Pons (tissue), 1 donor: ENCODE measurements at regions not wholly inside any gene's neighbourhood (a gene's known extent, or its start where the extent isn't known, plus 50 kb on each side); places are given as distances from the start of the nearest gene placed in this dataset.
"Not testable (repeated sequence)": the region's sequence is repeated elsewhere in the genome, so short reads cannot be mapped to it uniquely, and the experiment has no call there.

ENCODE experiments used
- DNase-seq: peaks from one replicate; pipeline ENCODE4 v3.0.0-alpha.2; 2016; ENCODE audit warnings: low spot score

DNA sequence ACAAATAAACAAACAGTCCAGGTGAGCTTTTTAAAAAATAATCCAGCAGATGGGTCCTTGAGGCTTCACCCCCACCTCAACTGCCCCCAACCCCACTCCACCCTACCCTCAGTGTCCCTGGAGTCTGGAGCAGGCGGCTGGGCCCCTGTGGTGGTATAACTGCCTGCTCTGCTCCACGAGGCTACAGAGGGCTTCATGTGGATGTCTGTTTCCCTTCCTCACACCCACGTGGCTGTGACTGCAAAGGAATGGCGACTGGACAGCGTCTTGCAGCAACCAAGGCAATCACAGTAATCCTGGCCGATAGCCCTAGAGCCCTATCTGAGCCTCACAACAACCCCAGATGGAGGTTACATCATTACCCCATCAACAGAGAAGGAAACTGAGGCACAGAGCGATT is 76.5 kb downstream of the SLC2A10 start:
- DNase-seq = no peak

DNA sequence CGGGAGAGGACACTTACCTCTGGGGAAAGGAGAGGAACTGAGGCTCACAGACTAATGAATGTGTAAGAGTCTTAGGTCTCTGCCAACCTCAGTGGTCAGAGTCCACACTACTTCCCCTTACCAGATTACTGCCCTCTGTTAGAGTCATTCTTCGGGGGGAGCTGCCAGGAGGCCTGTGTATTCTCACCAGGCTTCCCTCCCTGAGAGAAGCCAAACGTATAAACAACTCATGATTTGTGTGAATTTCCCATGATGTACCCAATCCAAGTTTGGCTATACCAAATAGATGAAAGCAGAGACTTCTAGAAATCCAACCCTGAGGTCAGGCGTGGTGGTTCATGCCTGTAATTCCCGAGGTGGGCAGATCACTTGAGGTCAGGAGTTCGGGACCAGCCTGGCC is 77.1 kb downstream of the SLC2A10 start:
- no peak for DNase-seq

DNA sequence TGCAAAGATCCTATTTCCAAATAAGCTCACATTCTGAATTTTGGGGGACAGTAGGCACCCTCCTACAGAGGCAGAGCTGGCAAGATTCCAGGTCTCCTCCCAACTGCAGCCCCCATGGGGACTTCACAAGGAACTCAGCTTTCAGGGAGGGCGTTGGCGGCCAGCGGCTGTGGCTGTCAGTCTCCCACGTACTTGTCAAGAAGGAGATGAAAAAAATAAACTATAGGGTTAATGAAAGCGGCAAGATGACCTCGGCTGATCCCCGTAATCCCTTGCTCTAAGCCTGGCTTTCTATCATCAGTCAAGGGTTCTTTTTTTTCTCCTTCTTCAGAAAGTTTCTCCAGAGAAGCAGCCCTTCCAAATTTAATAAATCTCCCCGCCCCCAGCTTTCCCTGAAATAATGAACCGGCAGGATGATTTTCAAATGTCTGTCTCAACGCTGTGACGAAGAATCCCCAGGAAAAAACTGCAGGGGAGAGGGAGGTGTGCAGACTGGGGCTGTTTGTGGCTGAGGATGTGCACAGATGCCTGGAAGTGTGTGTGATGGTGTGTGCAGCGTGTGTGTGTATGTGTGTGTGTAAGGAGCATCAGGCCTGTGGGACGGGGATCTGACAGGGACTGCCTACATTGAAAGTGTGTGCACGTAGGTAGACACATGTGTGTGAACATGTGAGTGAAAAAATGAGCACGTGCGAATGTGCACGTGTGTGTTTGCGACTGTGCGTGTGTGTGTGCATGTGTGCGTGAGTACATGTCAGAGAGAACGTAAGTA is 78.7 kb downstream of the SLC2A10 start:
- no peak for DNase-seq

DNA sequence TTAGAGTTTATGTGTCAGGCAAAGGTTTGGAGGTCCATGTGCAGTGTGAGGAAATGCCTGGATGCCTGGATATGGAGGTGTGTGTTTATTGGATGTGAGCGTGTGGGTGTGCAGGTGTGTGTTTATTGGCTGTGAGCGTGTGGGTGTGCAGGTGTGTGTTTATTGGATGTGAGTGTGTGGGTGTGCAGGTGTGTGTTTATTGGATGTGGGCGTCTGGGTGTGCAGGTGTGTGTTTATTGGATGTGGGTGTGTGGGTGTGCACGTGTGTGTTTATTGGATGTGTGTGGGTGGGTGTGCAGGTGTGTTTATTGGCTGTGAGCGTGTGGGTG is 79.3 kb downstream of the SLC2A10 start:
- not testable (repeated sequence) for DNase-seq

DNA sequence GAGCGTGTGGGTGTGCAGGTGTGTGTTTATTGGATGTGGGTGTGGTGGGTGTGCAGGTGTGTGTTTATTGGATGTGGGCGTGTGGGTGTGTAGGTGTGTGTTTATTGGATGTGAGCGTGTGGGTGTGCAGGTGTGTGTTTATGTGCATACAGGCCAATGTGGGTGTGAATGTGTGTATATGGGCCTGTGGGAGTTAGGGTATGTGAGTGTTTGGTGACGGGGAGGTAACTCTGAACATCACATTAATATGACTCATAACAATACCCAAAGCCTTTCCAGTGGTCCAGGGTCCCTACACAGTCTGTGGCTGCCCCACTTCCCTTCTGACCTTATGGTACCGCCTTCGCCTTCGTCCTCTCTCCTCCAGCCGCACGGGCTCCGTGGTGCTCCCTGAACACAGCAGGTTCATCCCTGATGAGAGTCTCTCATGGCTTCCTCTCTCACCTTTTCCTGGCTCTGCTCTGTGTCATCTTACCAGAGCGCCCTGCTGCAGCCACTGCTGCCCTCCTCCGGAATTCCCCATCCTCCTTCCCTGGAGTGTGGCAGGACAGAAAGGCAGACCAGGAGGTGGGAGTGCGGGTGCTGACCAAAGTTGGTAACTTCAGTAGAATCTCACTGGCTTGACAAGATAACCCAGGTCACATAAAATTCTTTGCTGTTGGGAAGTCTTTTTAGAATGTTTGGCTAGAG is 80.0 kb downstream of the SLC2A10 start:
- DNase-seq = no peak

DNA sequence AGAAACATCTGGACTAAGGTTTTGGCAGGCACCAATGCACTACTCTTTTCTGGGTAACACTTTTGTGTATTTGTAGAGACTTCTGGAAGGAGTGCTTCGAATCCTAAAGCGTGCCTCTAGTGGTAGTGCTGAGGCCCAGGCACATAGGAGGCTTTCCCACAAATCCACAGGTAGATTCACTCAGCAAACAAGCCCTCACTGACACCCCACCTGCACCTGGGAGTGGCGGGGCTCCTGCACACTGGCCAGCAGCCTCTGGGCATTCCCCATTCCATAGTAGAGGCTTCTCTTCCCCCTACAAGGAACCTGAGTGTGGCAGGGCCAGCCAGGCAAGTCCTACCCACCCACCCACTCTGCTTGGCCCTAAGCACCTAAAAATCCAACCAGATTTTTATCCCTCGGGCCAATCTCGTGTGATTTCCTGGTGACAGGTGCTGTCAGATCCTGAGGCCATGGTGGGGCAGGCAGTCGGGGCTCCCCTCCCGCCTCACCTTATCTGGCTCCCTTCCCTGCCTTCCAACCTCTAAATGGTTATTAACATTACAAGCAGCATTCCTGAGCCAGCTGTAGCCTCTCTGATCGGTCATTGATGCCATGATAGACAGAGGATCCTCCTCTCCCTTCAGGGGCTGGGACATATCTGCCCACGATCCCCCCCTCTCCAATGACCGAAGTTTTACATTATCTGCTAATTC is 82.4 kb downstream of the SLC2A10 start:
- DNase-seq = no peak

DNA sequence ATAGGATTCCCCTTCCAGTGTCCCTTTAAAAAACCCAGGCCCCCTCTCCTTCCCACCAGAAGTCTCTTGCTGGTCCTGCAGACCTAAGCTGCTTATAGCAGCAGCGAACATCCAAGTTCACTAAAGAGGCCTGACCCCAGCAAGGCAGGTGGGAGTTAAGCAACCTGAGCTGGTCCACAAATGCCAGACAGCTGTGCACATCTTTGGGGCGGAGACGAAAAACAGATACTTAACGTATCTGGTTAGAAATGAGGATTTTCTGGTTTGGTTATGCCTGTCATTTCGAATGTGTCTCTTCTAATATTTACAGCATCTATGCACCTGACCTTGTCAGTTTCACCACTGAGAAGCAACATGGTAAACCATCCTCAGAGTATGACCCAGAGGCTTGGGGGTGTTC is 87.8 kb downstream of the SLC2A10 start:
- DNase-seq = no peak

DNA sequence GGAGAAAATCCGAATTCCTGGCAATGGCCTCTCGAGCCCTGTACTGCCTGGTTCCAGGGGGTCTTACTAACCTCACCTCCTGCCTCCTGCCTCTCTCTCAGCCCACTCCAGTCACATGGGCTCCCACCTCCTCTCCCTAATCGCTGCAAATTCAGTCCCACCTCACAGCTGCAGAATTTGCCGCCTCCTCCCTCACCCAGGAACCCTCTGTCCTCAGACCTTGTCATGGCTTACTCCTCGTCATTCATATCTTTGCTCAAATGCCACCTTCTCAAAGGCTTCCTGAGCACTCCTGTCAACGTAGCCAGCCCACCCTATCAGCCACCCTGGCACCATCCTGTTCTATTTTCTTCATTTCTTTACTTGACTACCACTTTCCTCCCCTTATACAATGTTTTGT is 89.0 kb downstream of the SLC2A10 start:
- DNase-seq = no peak

DNA sequence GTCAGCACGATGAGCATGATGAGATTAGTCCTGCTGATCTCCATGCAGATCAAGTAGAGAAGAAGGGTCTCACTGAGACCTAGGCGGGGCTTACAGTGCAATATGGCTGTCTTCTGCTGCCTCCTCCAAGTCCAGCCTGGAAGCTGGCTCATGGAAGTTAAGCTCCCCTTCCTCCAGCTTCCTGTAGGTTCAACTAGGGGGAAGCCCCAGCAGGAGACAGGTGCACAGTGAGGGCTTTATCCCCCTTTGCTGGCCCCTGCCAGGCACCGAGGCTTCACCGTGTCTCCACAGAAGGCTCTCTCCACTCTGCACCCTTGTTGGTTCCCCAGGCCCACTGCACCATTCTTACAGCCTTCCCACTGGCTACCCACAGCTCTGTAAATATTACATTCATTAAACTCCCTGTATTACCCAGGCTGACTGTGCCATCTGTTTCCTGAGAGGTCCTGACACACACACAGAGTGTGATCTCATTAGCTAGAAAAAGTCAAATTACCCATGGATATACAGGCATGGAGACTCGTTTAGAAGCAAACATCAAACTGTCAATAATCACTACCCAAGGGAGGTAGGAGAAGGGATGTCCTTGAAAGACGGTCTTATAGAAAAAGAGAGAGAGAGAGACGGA is 90.4 kb downstream of the SLC2A10 start:
- no peak for DNase-seq

DNA sequence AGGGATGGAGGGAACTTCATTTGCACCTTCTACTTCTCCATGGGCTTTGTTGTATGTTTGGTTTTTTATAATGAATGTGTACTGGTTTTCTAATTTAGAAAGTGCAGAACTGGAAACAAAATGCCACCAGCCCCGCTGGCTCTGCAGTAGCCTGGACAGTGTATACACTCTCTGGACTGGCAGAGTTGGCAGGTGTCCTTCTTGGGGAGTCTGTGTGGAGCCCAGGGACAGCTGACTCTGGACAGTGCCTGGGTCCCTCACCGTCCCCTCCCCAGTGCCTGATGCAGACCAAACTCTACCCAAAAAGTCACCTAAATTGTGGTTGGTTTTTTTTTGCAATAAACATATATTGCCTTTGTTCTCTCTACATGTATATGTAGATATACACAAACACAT is 91.0 kb downstream of the SLC2A10 start:
- DNase-seq = no peak

DNA sequence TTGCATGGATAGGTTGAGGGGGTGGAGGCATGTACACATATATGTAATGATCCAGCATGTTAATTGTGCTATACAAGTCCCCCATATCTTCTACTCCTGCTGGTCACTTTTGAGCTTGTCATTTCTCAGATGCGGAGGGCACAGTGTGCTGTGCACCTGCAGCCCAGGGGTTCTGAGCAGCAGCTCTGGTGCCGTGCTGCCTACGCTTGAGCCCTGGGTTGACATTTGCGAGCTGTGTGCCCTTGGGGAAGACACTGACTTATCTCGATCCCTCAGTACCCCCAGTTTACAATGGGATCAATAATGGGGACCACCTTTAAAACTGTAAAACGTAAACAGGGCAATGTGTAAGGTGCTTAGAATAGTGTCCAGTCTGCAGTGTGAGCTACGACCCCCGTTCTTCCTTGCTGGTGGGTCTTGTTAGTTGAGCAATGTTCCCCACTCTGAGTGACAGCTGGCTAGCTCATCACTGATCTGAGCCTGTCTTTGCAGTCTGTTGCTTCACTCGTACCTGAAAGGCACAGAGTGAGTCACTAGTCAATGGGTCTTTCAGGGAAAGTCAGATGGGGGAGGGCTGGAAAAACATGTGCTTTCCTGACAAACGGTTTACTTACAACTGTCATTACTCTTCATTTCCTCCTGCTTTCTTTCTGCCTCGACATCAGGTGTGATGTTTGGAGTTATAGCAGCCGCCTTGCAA is 91.7 kb downstream of the SLC2A10 start:
- DNase-seq = no peak

DNA sequence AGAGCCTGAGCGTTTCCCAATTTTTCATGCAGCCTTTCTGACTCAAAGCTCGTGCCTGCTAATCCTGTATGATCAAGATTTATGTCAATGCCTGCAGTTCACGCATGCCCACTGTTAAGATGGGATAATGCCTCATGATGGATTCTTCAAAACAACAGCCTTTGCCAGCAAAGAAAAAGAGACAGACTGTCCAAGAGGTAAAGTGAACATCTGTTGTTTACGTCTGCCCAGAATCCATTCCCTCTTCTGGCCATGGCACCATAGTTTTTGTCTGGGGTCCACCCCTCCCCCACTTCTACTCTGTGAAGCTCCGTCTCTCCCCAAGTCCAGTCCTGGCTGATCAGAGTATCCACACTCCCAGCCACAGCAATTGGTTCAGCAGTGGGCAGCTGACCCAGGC is 91.9 kb upstream of the EYA2 start:
- no peak for DNase-seq

DNA sequence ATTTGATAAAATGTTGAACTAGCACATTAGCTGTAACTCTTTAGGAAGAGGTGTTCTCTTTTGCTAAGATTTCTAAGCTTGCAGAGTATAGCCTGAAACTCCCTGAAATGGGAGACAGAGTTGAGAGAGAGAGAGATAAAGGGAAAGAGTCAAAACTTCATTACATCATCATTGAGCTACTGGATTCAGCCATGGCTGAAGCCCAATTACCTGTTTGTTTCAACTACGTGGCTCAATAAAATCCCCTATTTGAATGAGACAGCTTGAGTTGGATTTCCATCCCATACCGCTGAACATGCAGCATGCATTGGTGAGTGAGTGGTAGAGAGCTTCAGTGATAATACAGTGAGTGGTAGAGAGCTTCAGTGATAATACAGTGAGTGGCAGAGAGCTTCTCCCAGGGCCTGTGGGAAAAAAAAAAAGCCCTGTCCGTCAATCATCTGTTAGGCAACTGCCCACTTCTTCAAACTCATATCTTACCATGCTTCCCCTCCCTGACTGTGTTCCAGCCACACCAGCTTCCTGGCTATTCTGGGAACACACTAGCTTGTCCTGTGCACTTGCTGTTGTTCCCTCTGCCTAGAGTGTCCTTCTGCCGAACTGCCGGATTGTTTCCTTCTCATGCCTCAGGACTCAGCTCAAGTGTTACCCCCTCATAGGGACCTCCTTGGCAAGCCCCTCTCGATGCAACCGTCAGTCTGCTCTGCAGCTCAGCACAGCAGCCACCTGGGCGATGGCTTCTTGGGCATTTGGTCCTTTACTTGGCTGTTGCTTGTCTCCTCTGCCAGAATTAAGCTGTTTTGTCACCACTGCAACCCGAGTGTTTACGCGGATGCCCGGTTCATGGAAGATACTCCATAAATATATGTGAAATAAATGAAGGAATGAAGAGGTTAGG is 91.3 kb upstream of the EYA2 start:
- peak; percentile 24 for DNase-seq

DNA sequence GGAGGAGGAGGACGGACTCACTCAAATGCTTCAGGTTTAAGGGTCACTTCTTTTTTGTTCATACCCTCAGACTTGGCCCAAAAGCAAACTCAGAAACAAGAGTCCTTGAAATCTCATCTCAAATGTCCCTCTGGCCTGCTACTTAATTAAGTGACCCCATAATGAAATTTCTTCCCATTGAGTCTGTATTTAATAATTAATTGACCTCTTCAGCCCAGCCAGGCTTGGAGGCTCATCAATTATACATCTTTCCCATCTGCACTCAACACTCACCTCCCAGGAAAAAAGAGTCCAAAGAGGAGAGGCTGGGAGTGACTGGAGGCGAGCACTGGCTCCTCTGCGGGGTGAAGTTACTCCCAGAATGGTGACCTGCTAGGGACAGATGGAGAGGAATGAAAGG is 90.5 kb upstream of the EYA2 start:
- DNase-seq = no peak

DNA sequence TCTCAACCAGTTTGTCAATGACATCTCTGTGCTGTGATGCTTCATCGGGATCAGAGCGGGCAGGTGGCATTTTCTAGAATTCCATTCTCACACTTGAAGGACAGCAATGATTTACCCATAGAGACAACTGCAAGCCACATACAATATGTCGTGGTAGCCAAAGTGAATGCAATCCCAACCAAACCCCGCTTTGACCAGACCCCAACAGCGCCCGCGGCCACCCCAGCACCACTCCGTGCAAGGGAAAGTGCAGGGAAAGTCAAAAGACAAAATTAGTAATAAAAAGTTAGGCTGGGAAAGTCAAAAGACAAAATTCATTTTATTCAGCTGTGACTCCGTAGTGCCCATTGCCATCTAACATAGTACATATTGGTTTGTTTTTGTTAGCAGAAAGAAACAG is 88.8 kb upstream of the EYA2 start:
- DNase-seq = no peak

DNA sequence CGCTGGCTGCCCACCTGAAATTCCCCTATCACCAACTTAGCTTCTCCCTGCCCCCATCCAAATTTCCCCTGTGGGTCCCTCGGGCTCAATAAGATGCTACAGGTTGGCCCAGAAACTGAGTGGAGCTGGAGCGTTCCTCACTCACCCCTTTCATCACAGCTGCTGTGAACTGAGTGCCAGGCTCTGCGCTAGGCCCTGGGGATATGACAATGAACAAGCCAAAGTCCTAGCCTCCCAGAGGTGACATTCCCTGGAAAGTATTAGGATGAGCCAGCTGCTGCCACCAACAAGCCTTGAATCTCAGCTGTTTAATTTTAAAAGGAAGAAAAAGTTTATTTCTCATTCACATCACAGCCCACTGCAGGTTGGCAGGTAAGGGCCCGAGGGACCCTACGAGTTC is 86.6 kb upstream of the EYA2 start:
- no peak for DNase-seq

DNA sequence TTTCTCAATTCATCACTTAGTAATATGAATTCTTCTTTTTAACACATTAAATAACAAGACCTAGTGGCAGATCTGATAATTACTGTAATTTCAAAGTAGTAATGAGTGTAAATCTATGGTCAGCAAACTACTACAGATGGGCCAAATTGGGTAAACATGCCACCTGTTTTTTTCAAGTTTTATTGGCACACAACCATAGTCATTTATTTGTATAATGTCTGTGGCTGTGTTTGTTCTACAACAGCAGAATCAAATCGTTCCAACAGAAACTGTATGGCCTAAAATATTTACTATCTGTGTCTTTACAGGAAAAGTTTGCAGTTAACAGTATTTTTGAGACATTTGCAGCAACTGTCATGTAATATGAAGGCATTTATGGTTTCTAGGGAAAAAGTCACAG is 86.1 kb upstream of the EYA2 start:
- DNase-seq = no peak

DNA sequence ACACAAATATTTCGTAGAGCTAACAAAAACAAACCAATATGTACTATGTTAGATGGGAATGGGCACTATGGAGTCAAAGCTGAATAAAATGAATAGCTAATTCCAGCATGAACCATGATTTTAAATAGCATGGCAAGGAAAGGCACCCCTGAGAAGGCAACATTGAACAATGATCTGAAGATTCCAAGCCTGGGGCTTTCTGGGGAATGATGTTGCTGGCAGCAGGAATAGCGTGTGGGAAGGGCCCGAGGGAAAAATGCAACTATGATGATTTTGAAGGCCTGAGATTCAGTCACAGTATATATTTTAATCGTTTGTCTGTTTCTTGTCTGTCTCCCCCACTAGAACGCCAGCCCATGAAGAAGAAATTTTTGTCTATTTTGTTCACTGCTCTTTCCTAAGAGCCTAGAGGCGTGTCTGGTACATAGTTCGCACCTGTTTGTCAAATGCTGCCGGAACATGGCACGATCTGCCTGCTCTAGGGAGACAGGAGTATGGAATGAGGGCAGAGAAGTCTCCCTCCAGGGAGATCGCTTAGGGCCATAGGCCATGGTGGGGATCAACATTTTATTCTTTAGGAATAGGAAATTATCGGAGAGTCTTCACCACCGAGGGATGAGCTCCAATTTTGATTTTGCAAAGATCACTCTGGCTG is 84.8 kb upstream of the EYA2 start:
- no peak for DNase-seq

DNA sequence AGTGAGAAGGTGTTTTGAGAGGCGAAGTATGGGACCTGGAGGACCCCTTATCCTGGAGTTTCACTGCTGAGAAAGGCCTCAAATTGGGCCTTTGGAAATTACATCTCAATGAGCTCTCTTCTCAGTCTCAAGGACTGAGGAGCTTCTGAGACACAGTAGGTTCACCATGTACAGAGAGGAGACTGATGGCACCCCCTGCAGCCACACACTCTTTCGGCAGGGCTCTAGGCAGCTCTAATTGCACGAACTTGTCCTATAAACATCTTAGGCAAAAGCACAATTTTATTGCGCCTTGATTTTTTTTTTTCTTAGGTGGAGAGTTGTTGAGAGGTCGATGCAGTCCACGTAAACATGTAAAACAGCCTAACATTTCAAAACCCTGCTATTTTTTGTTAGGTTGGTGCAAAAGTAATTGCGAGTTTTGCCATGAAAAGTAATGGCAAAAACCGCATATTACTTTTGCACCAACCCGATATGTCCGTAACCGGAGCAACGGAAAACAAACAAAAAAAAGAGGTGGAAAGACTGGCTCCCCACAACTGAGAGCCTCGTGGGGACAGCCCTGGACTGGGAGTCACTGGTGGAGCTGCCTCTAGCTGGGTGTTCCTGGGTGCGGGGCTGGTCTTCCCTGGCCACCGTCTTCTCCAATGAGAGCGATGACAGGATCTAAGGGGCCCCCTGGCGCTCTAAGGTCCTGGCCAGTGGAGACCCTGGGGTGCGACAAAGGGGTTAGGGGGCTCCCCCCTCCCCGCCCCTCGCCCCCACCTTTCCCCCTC is 84.0 kb upstream of the EYA2 start:
- DNase-seq = no peak
